Peyer's patch (tissue), 4 donors: ENCODE measurements at regions not wholly inside any gene's neighbourhood (a gene's known extent, or its start where the extent isn't known, plus 50 kb on each side); places are given as distances from the start of the nearest gene placed in this dataset.

Source experiments
- CTCF ChIP-seq, 6 experiments: fragments of 450-650 bp in 4 of 6; fragments of 200-600 bp in 2 of 6; sonication (generic) in 1 of 6; IDR thresholded peaks; one replicate each; pipeline ENCODE4 v1.5.1; 2017 to 2019; ENCODE audit warnings: antibody characterized with exemption in 6 of 6, mild to moderate bottlenecking in 3 of 6, moderate library complexity in 1 of 6
- POLR2A ChIP-seq, 2 donors: fragments of 450-650 bp; IDR thresholded peaks; one replicate each; pipeline ENCODE4 v1.5.1; 2017; ENCODE audit warnings: antibody characterized with exemption in 2 of 2, mild to moderate bottlenecking in 2 of 2, moderate library complexity in 2 of 2

- TF ChIP-seq CTCF (IDR thresholded peaks at IDR 0.05) (no peak), POLR2A (IDR thresholded peaks at IDR 0.05) (no peak)
These were observed 881.0 kb downstream of the OTOL1 start for GRCh38 chr3:162377608-162378007.
